ENCODE measurements at regions not wholly inside any gene's neighbourhood (a gene's known extent, or its start where the extent isn't known, plus 50 kb on each side); places are given as distances from the start of the nearest gene placed in this dataset.

GRCh38 chr6:141552463-141552862 lies 580.3 kb upstream of the GJE1 start:
- Histone ChIP-seq H3K27me3 (no peaks in the 10 kb centered on the region), H3K9me3 (peaks cover 4% of the 10 kb centered on the region), H3K4me3 (no peak overlapping the region), H3K27ac (no peak overlapping the region), H3K36me3 (no peaks in the 10 kb centered on the region), H3K4me1 (no peaks in the 10 kb centered on the region)
- WGBS: 73% methylated on average over 1 of the region's 1 CpG
- TF ChIP-seq POLR2A (IDR thresholded peaks at IDR 0.05) (no peak), EP300 (IDR thresholded peaks at IDR 0.05) (no peak), CTCF (IDR thresholded peaks at IDR 0.05) (no peak), POLR2AphosphoS5 (IDR thresholded peaks at IDR 0.05) (no peak)
- no peak for DNase-seq (ENCODE audit: low spot score in 2 of 2)

- no peaks in the 10 kb centered on the region for H3K4me1 ChIP-seq
- H3K27ac ChIP-seq: no peak overlapping the region
- no peaks in the 10 kb centered on the region for H3K27me3 ChIP-seq
- no peaks in the 10 kb centered on the region for H3K36me3 ChIP-seq
- peaks cover 4% of the 10 kb centered on the region for H3K9me3 ChIP-seq
- DNase-seq (ENCODE audit: low spot score in 2 of 2): no peak
- H3K4me3 ChIP-seq: no peak overlapping the region
- 94% methylated on average over 5 of the region's 5 CpGs for WGBS
- no peak for TF ChIP-seq CTCF (IDR thresholded peaks at IDR 0.05)
- no peak for TF ChIP-seq EP300 (IDR thresholded peaks at IDR 0.05)
- no peak for TF ChIP-seq POLR2A (IDR thresholded peaks at IDR 0.05)
- TF ChIP-seq POLR2AphosphoS5 (IDR thresholded peaks at IDR 0.05): no peak
Observed at GRCh38 chr6:141552031-141552430, 580.7 kb upstream of the GJE1 start.

- H3K36me3 ChIP-seq: no peaks in the 10 kb centered on the region
- no peaks in the 10 kb centered on the region for H3K4me1 ChIP-seq
- DNase-seq (ENCODE audit: low spot score in 2 of 2): no peak
- no peaks in the 10 kb centered on the region for H3K27me3 ChIP-seq
- peaks cover 4% of the 10 kb centered on the region for H3K9me3 ChIP-seq
- no peak for TF ChIP-seq POLR2A (IDR thresholded peaks at IDR 0.05)
- TF ChIP-seq CTCF (IDR thresholded peaks at IDR 0.05): no peak
- TF ChIP-seq EP300 (IDR thresholded peaks at IDR 0.05): no peak
- no peak for TF ChIP-seq POLR2AphosphoS5 (IDR thresholded peaks at IDR 0.05)
- H3K27ac ChIP-seq: no peak overlapping the region
- H3K4me3 ChIP-seq: no peak overlapping the region
- WGBS: 89% methylated on average over 2 of the region's 2 CpGs
Observed at GRCh38 chr6:141551318-141551717, 581.4 kb upstream of the GJE1 start.

- TF ChIP-seq CTCF (IDR thresholded peaks at IDR 0.05) (no peak), POLR2AphosphoS5 (IDR thresholded peaks at IDR 0.05) (no peak), EP300 (IDR thresholded peaks at IDR 0.05) (no peak), POLR2A (IDR thresholded peaks at IDR 0.05) (no peak)
- Histone ChIP-seq H3K27me3 (no peaks in the 10 kb centered on the region), H3K4me1 (no peaks in the 10 kb centered on the region), H3K36me3 (no peaks in the 10 kb centered on the region), H3K27ac (no peak overlapping the region), H3K9me3 (peaks cover 4% of the 10 kb centered on the region), H3K4me3 (no peak overlapping the region)
- DNase-seq (ENCODE audit: low spot score in 2 of 2): no peak
- WGBS: 90% methylated on average over 1 of the region's 1 CpG
Observed at GRCh38 chr6:141550471-141550870, 582.3 kb upstream of the GJE1 start.

GRCh38 chr6:141548966-141549365 lies 583.8 kb upstream of the GJE1 start:
- Histone ChIP-seq H3K4me1 (no peaks in the 10 kb centered on the region), H3K4me3 (no peak overlapping the region), H3K9me3 (peaks cover 4% of the 10 kb centered on the region), H3K27me3 (no peaks in the 10 kb centered on the region), H3K27ac (no peak overlapping the region), H3K36me3 (no peaks in the 10 kb centered on the region)
- 70% methylated on average over 2 of the region's 2 CpGs for WGBS
- no peak for DNase-seq (ENCODE audit: low spot score in 2 of 2)
- TF ChIP-seq POLR2AphosphoS5 (IDR thresholded peaks at IDR 0.05): no peak
- TF ChIP-seq CTCF (IDR thresholded peaks at IDR 0.05): no peak
- no peak for TF ChIP-seq POLR2A (IDR thresholded peaks at IDR 0.05)
- TF ChIP-seq EP300 (IDR thresholded peaks at IDR 0.05): no peak
